NCI-H146 treated with DMSO at 0.1 percent for 48 hours (cell line): ENCODE measurements at regions not wholly inside any gene's neighbourhood (a gene's known extent, or its start where the extent isn't known, plus 50 kb on each side); places are given as distances from the start of the nearest gene placed in this dataset.
"Not testable (repeated sequence)": the region's sequence is repeated elsewhere in the genome, so short reads cannot be mapped to it uniquely, and the experiment has no call there.

Experiments used
- DNase-seq: peaks from one replicate; lab custom pipeline; 2025; ENCODE audit not compliant: unreplicated experiment; lab: John Stamatoyannopoulos, UW

DNA sequence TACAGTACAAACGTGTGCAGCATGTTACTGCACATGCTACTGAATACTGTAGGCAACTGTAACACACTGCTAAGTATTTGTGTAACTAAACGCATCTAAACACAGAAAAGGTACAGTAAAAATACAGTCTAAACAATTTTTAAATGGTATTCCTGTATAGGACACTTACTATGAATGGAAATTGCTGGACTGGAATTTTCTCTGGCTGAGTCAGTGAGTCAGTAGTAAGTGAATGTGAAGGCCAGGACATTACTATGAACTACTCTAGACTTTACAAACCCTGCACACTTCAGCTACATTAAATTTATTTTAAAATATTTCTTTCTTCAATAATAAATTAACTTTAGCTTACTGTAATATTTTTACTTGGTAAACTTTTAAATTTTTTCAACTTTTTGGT is 225.0 kb upstream of the TENT5A start:
- no peak for DNase-seq

DNA sequence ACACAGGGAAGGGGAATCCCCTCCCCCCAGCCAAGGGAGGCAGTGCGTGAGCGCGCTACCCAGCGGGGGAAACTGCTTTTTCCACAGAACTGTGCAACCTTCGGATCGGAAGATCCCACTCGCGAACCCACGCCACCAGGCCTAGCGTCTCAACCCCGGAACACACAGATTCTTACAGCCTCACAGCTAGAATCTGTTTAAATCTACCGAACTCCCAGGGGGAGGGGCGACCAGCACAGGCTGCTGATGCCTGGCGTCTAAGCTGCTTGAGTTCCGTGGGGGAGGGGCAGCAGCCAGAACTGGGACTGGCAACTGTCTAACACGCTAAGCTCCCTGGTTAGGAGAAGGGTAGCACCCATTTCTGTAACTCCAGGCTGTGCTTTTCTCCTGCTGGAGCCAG is 217.3 kb upstream of the TENT5A start:
- no peak for DNase-seq

- DNase-seq, result no peak
These were observed 216.5 kb upstream of the TENT5A start for GRCh38 chr6:81969011-81969410.

GRCh38 chr6:81966968-81967367 is 214.5 kb upstream of the TENT5A start:
- DNase-seq, result no peak

GRCh38 chr6:81962198-81962597 is 209.7 kb upstream of the TENT5A start:
- DNase-seq, result no peak

GRCh38 chr6:81950877-81951276 is 198.4 kb upstream of the TENT5A start:
- no peak for DNase-seq

GRCh38 chr6:81948861-81949260 is 196.4 kb upstream of the TENT5A start:
- DNase-seq, result no peak

DNA sequence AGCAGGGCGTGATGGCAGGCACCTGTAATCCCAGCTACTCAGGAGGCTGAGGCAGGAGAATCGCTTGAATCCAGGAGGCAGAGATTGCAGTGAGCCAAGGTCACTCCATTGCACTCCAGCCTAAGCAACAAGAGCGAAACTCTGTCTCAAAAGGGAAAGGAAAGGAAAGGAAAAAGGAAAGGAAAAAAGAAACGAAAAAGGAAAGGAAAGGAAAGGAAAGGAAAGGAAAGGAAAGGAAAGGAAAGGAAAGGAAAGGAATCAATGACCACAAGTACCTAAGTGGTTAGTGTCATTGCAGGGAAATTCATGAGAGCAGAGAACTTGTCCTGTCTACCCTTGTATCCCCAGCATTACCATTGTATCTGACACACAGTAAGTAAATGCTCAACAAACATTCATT is 195.7 kb upstream of the TENT5A start:
- DNase-seq, result not testable (repeated sequence)

- DNase-seq, result no peak
These were observed 192.2 kb upstream of the TENT5A start for GRCh38 chr6:81944661-81945060.

DNA sequence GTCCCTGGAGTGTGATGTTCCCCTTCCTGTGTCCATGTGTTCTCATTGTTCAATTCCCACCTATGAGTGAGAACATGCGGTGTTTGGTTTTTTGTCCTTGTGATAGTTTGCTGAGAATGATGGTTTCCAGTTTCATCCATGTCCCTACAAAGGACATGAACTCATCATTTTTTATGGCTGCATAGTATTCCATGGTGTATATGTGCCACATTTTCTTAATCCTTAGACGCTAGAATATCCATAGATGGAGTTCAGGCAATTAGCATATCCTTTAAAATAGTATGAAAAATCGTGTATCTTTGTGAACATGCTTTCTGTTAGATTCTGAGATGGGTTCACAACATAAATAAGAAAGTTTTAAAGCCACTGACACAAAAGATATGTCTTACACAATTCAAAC is 190.4 kb upstream of the TENT5A start:
- DNase-seq, result not testable (repeated sequence)

DNA sequence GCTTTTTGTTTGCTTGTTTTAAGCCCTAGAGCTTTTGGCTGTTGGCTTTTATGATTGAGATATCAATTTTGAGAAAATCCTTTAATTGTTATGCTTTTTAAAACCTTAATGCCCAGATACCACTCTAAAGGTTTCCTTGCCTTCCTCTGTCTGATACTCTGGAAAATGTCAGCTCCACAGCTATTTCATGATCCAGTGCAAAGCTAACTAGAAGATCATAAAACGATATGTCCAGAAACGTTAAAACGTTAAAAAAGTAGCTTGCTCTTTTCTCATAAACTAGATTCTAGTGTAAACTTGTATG is 189.5 kb upstream of the TENT5A start:
- DNase-seq, result no peak

- no peak for DNase-seq
These were observed 188.0 kb upstream of the TENT5A start for GRCh38 chr6:81940451-81940985.

DNA sequence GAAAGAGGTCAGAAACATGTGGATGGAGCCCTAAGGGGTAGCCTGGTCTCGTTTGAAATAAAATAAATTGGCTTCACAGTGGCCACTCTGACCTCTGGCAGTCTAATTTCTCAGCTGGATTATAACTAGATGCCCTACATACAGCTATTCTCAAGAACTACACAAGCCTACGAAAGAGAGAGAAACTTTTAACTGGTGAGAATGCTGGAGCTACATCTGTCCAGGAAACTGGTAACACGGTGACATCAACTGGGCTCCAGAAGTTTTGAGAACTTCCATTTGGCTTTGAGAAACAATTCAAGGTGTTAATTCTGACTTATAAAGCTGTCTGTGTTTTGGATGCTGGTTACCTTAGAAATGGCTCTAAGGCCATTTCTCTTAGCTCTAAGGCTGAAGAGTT is 187.3 kb upstream of the TENT5A start:
- no peak for DNase-seq

DNA sequence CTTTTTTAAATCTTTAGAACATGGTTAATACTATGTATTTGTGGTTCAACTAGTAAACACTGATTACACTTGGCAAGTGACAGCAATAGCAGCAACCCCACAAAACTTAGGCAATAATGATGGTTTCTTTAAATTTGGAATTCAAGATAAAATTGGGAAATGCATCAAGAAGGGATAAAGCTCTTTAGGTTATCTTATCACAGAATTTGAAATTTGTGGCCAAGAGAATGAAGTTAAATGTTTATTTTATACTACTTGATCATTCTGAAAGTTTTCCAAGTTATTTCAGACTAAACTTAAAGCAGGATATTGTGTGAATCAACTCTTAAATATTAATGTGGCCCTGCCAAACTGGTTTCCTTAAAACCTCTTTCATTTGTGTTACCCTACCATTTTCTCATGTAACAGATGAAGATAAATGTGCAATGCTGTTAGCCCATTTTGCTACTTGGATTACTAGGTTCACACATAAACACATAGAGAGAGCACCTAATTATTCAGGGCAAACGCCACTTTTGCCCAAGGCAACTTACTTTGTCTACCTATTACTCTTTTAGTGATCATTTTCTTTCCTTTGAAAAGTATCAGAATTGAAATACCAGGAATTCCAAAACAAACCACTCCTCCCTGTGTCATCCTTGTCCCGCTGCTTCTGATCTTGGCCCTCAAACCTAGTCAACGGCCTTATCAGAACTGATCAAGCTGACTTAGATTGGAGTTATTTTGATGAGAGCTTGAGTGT is 186.7 kb upstream of the TENT5A start:
- no peak for DNase-seq

- no peak for DNase-seq
These were observed 185.8 kb upstream of the TENT5A start for GRCh38 chr6:81938014-81938856.

DNA sequence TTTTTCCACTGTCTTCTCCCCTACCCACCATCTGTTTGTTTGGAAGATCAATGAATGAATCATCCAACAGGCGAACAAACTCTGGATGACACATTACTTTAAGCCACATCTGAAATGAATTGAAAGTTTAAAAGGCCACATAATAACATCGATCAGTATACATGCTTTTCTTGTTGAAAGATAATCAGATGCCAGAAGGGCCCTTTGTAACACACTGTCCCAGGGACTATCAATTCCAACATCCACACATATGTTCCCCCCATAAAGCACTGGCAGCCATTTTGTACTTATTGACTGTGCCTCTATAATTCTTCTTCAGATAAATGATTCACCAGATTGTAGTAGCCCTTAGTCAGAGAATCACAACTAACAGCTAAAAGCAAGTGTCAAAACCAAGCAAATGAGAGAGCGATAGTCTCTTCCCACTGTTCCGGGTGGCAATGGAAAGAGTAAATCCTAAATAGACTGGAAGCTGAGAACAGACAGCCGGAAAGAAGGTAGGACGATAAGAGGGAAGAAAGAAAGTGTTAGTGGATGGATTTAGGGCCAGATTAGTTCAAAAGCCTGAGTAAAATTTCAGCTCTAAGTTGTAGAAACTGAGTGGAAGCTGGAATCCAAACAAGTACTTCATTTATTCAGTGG is 184.9 kb upstream of the TENT5A start:
- DNase-seq, result no peak

DNA sequence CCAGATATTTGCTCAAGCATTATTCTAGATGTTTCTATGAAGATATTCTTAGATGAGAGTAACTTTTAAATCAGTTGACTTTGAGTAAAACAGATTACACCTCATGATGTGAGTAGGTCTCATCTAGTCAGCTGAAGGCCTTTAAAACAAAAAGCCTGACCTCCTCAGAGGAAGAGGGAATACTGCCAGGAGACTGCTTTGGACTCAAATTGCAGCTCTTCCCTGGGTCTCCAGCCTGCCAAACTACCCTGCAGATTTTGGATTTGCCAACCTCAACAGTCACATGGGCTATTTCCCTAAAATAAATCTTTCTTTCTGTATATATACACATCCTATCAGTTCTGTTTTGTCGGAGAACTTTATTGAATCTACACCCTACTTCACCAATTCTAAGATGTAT is 182.5 kb upstream of the TENT5A start:
- DNase-seq, result no peak

DNA sequence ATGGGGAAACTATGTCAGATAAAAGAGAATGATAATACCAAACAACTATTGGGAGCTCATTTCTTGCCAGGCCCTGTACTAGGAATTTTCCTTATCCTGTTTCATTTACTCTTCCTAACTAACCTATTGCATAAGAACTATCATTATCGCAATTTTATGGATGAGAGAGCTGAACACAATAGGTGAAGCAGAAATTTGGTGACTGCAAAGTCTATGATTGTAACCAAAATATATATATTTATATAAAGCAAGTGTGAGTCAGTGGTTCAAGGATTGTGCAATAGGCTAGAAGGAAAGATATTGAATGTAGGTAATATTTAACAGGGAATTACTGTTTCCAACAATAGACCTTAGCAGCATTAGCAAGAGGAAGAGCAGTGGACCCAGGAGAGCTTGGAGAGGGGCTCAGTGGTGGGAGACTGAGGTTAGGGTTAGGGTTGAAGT is 181.1 kb upstream of the TENT5A start:
- DNase-seq, result no peak

GRCh38 chr6:81933089-81933488 is 180.6 kb upstream of the TENT5A start:
- no peak for DNase-seq

GRCh38 chr6:81932448-81932847 is 180.0 kb upstream of the TENT5A start:
- not testable (repeated sequence) for DNase-seq

GRCh38 chr6:81929828-81930227 is 177.3 kb upstream of the TENT5A start:
- DNase-seq, result no peak

- no peak for DNase-seq
These were observed 172.7 kb upstream of the TENT5A start for GRCh38 chr6:81925201-81925600.
